MM.1S (cell line): ENCODE measurements at regions not wholly inside any gene's neighbourhood (a gene's known extent, or its start where the extent isn't known, plus 50 kb on each side); places are given as distances from the start of the nearest gene placed in this dataset.

Source experiments
- EZH2 ChIP-seq: fragments of 300-600 bp; sonication (generic); optimal IDR thresholded peaks from 2 replicates; pipeline ENCODE3; 2017; ENCODE audit warnings: low read depth, mild to moderate bottlenecking, antibody characterized with exemption, low read length, mixed read lengths
- TF ChIP-seq, protein P1 (sequence below): fragments of 300-600 bp; sonication (generic); IDR thresholded peaks from 2 replicates; pipeline ENCODE4 v1.5.1; 2016; ENCODE audit warnings: antibody characterized with exemption, low read length, mixed read lengths

GRCh38 chr10:60470091-60470490 lies 80.4 kb upstream of the ANK3 start:
- TF ChIP-seq, protein P1, sequence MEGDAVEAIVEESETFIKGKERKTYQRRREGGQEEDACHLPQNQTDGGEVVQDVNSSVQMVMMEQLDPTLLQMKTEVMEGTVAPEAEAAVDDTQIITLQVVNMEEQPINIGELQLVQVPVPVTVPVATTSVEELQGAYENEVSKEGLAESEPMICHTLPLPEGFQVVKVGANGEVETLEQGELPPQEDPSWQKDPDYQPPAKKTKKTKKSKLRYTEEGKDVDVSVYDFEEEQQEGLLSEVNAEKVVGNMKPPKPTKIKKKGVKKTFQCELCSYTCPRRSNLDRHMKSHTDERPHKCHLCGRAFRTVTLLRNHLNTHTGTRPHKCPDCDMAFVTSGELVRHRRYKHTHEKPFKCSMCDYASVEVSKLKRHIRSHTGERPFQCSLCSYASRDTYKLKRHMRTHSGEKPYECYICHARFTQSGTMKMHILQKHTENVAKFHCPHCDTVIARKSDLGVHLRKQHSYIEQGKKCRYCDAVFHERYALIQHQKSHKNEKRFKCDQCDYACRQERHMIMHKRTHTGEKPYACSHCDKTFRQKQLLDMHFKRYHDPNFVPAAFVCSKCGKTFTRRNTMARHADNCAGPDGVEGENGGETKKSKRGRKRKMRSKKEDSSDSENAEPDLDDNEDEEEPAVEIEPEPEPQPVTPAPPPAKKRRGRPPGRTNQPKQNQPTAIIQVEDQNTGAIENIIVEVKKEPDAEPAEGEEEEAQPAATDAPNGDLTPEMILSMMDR: no peak
- no peak for TF ChIP-seq EZH2
